Naive thymus-derived CD4-positive, alpha-beta T cell (primary cell): ENCODE measurements at regions not wholly inside any gene's neighbourhood (a gene's known extent, or its start where the extent isn't known, plus 50 kb on each side); places are given as distances from the start of the nearest gene placed in this dataset.

Experiments
- ATAC-seq: fragments of 150-1000 bp; cut with Tn5 transposase; 2 replicates; pipeline ENCODE4 v1.10.0; 2021; ENCODE audit warnings: mild to moderate bottlenecking, moderate library complexity
- CTCF ChIA-PET: fragments of 350-600 bp; sonication (Branson Sonifier 250); formaldehyde crosslinking; loops from one replicate; lab custom pipeline; 2021; ENCODE audit warnings: antibody characterized with exemption; lab: Charles Lee
- POLR2A ChIA-PET: fragments of 350-600 bp; sonication (Branson Sonifier 250); formaldehyde crosslinking; loops from one replicate; lab custom pipeline; 2021; ENCODE audit warnings: antibody characterized with exemption, inconsistent platforms; lab: Charles Lee
- DNase-seq, 9 donors: peaks; one replicate each; pipeline versions ENCODE4 v3.0.0 to v3.0.0-alpha.2; 2020 to 2022; ENCODE audit warnings: mixed read lengths in 1 of 9
- H3K27ac ChIP-seq: one replicate; pipeline ENCODE4 v1.7.0; 2013; ENCODE audit warnings: mild to moderate bottlenecking, low read depth, low read length, moderate library complexity
- H3K27me3 ChIP-seq, 2 donors: one replicate each; pipeline ENCODE4 v1.7.0; 2013; ENCODE audit warnings: low read length in 2 of 2, mild to moderate bottlenecking in 2 of 2, moderate library complexity in 2 of 2; ENCODE audit not compliant: control insufficient read depth in 2 of 2, insufficient read depth in 2 of 2
- H3K36me3 ChIP-seq, 3 experiments: 1 replicate in 2 of 3; 2 replicates in 1 of 3; pipeline ENCODE4 v1.7.0; 2013; ENCODE audit warnings: low read length in 3 of 3, mild to moderate bottlenecking in 3 of 3, moderate library complexity in 1 of 3; ENCODE audit not compliant: insufficient read depth in 3 of 3, control insufficient read depth in 2 of 3
- H3K4me1 ChIP-seq, 2 donors: one replicate each; pipeline ENCODE4 v1.7.0; 2013; ENCODE audit warnings: low read length in 2 of 2, mild to moderate bottlenecking in 2 of 2, moderate library complexity in 1 of 2; ENCODE audit not compliant: control insufficient read depth in 2 of 2, insufficient read depth in 2 of 2
- H3K4me3 ChIP-seq: 2 replicates; pipeline ENCODE4 v1.7.0; 2013; ENCODE audit warnings: mild to moderate bottlenecking, low read length
- H3K9me3 ChIP-seq, 3 experiments: 1 replicate in 2 of 3; 2 replicates in 1 of 3; pipeline ENCODE4 v1.7.0; 2013; ENCODE audit warnings: low read length in 3 of 3; ENCODE audit not compliant: control insufficient read depth in 2 of 3
- H3K27ac Mint-ChIP-seq, 9 donors: one replicate each; pipeline ENCODE4 v1.8.0; 2020 to 2022; ENCODE audit warnings: mixed read lengths in 9 of 9, mild to moderate bottlenecking in 8 of 9, moderate library complexity in 5 of 9, inconsistent platforms in 2 of 9
- H3K27me3 Mint-ChIP-seq, 5 donors: one replicate each; pipeline ENCODE4 v1.8.0; 2021 to 2022; ENCODE audit warnings: mixed read lengths in 5 of 5, mild to moderate bottlenecking in 1 of 5
- H3K36me3 Mint-ChIP-seq, 5 donors: one replicate each; pipeline ENCODE4 v1.8.0; 2020 to 2022; ENCODE audit warnings: mixed read lengths in 5 of 5, mild to moderate bottlenecking in 3 of 5, inconsistent platforms in 1 of 5
- H3K4me1 Mint-ChIP-seq, 7 donors: one replicate each; pipeline ENCODE4 v1.8.0; 2020 to 2022; ENCODE audit warnings: mixed read lengths in 7 of 7, mild to moderate bottlenecking in 3 of 7, inconsistent platforms in 1 of 7
- H3K4me3 Mint-ChIP-seq, 10 donors: one replicate each; pipeline ENCODE4 v1.8.0; 2020 to 2022; ENCODE audit warnings: mild to moderate bottlenecking in 10 of 10, mixed read lengths in 10 of 10, moderate library complexity in 6 of 10, inconsistent platforms in 2 of 10
- H3K9me3 Mint-ChIP-seq, 11 donors: one replicate each; pipeline ENCODE4 v1.8.0; 2020 to 2022; ENCODE audit warnings: mixed read lengths in 11 of 11, mild to moderate bottlenecking in 4 of 11, inconsistent platforms in 1 of 11, moderate library complexity in 1 of 11
- intact Hi-C, 2 donors: fragments of 100-400 bp; cut with micrococcal nuclease; formaldehyde crosslinking; loops; one replicate each; pipeline ENCODE4 v1.15.1; 2023

DNA sequence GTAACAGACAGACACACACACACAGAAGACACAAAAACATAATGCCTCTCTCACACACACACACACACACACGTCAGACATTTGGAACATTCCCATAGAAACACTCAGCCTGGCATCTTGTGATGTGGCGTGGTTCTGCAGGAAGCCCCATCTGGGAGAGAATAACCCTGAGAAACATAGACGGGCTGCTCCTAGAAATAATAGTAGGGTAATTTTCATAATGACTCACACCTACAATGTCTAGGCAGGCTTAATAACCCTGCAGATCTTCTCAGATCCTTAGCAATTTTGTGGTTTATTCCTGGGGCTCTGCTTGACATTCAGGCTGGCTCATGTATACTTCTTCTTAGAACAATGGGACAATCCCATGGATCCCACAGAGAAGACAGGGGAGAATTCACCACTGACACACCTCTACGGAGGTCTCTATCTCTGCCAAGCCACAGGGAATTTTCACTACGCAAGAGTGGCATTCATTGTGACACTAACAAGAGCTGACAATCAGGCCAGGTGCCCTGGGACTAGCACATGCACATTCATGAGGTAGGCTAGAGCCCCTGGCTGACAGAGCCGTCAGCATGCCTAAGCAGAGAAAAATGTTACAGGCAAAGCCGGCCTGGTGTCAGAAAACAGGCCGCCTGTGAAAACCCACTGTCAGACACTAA is 631.5 kb upstream of the TSPY4 start:
- ChIA-PET CTCF (no interaction called here), POLR2A (no interaction called here)
- no peaks in the 10 kb centered on the region for H3K27me3 ChIP-seq
- Mint-ChIP-seq H3K36me3 (no peaks in the 10 kb centered on the region), H3K27me3 (no peaks in the 10 kb centered on the region), H3K4me1 (no peaks in the 10 kb centered on the region), H3K4me3 (no peak overlapping the region), H3K27ac (no peak overlapping the region), H3K9me3 (no peaks in the 10 kb centered on the region)
- intact Hi-C loops, result no loop called here
- no peak overlapping the region for H3K4me3 ChIP-seq
- no peaks in the 10 kb centered on the region for H3K4me1 ChIP-seq
- H3K36me3 ChIP-seq, result no peaks in the 10 kb centered on the region
- no peak overlapping the region for H3K27ac ChIP-seq
- DNase-seq (no peak), ATAC-seq (no peak)
- no peaks in the 10 kb centered on the region for H3K9me3 ChIP-seq

DNA sequence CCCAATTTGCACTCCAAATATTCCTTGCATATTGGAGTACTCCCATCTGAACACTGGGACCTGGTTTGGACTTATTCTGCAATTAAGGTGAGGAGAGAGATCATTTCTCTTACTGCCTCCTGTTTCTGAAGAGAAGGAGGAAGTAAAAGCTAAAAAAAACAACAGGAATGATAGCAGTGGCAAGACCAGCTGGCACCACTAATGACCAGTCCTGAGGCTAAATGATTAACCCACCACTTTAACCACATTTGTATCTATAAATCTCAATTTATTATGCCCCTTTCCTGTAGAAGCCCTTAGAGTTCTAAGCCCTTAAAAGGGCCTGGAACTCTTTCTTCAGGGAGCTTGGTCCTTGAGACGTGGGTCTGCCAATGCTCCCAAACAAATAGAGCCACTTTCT is 625.0 kb upstream of the TSPY4 start:
- ChIA-PET CTCF (no interaction called here), POLR2A (no interaction called here)
- H3K9me3 ChIP-seq, result no peaks in the 10 kb centered on the region
- Mint-ChIP-seq H3K4me1 (no peaks in the 10 kb centered on the region), H3K27me3 (no peaks in the 10 kb centered on the region), H3K9me3 (peaks cover 0 to 2% (median 0%) of the 10 kb centered on the region in 11 donors), H3K36me3 (no peaks in the 10 kb centered on the region), H3K27ac (no peak overlapping the region), H3K4me3 (no peak overlapping the region)
- intact Hi-C loops, result no loop called here
- DNase-seq (no peak), ATAC-seq (no peak)
- H3K4me3 ChIP-seq, result no peak overlapping the region
- no peaks in the 10 kb centered on the region for H3K27me3 ChIP-seq
- H3K27ac ChIP-seq, result no peak overlapping the region
- H3K4me1 ChIP-seq, result no peaks in the 10 kb centered on the region
- H3K36me3 ChIP-seq, result no peaks in the 10 kb centered on the region

DNA sequence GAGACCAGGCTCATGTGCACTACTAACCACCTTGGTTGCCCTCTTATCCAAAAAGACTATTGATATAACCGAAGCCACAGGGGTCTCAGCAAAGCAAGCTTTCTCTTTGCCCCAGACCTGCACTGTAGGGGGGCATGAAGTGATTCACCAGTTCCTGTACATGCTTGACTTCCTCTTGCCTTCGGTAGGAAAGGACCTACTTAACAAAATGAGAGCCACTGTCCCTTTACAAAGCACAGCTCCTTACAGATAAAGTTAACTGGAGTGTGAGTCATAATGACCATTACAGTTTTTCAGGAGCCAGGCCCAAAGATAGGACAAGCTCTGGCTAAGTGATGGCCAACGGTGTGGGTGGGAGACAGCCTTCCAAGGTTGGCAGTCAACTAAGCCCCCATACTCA is 622.0 kb upstream of the TSPY4 start:
- H3K4me1 Mint-ChIP-seq, result no peaks in the 10 kb centered on the region
- Histone ChIP-seq H3K27ac (no peak overlapping the region), H3K27me3 (no peaks in the 10 kb centered on the region), H3K4me3 (no peak overlapping the region), H3K4me1 (no peaks in the 10 kb centered on the region), H3K36me3 (no peaks in the 10 kb centered on the region), H3K9me3 (no peaks in the 10 kb centered on the region)
- H3K27me3 Mint-ChIP-seq, result no peaks in the 10 kb centered on the region
- H3K9me3 Mint-ChIP-seq, result peaks cover 0 to 2% (median 0%) of the 10 kb centered on the region in 11 donors
- no peak overlapping the region for H3K27ac Mint-ChIP-seq
- ChIA-PET CTCF (no interaction called here), POLR2A (no interaction called here)
- ATAC-seq (no peak), DNase-seq (no peak)
- H3K4me3 Mint-ChIP-seq, result no peak overlapping the region
- H3K36me3 Mint-ChIP-seq, result no peaks in the 10 kb centered on the region
- intact Hi-C loops, result no loop called here

DNA sequence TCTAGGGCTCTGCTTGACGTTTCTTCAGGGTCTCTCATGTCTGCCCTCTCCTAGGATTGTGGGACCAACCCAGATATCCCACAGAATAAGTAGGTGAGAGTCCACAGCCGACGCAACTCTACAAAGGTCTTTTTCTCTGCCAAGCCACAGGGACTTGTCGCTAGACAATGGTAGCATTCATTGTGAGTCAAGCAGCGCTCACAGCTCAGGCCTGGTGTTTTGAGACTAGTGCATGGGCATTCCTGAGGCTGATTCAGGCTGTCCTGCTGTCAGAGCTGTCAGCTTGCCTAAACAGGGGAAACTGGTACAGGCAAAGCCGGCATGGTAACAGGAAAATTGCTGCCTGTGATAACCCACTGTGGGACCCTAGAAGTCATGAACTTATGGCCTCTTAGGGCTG is 610.6 kb upstream of the TSPY4 start:
- H3K4me1 Mint-ChIP-seq, result no peaks in the 10 kb centered on the region
- ATAC-seq (no peak), DNase-seq (no peak)
- H3K4me1 ChIP-seq, result no peaks in the 10 kb centered on the region
- H3K36me3 ChIP-seq, result no peaks in the 10 kb centered on the region
- H3K27ac Mint-ChIP-seq, result no peak overlapping the region
- no peak overlapping the region for H3K4me3 ChIP-seq
- intact Hi-C loops, result no loop called here
- H3K27me3 Mint-ChIP-seq, result no peaks in the 10 kb centered on the region
- CTCF ChIA-PET, result no interaction called here
- no peak overlapping the region for H3K4me3 Mint-ChIP-seq
- no peaks in the 10 kb centered on the region for H3K27me3 ChIP-seq
- H3K9me3 Mint-ChIP-seq, result peaks cover 0 to 4% (median 0%) of the 10 kb centered on the region in 11 donors
- no peak overlapping the region for H3K27ac ChIP-seq
- POLR2A ChIA-PET, result no interaction called here
- H3K36me3 Mint-ChIP-seq, result no peaks in the 10 kb centered on the region
- H3K9me3 ChIP-seq, result no peaks in the 10 kb centered on the region

DNA sequence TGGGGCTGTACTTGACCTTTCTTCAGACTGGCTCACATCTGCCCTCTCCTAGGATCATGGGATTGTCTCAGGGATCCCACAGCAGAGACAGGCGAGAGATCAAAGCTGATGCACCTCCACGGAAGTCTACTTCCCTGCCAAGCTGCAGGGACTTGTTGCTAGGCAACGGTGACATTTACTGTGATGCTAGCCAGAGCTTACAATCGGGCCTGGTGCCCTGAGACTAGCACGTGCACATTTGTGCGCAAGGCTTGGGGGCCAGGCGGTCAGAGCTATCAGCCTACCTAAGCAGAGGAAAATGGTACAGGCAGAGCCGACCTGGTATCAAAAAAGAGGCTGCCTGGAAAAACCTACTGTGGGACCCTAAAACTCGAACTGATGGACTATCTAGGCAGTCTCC is 607.3 kb upstream of the TSPY4 start:
- H3K27me3 Mint-ChIP-seq, result no peaks in the 10 kb centered on the region
- intact Hi-C loops, result no loop called here
- CTCF ChIA-PET, result no interaction called here
- no peaks in the 10 kb centered on the region for H3K36me3 ChIP-seq
- peaks cover 0 to 2% (median 0%) of the 10 kb centered on the region in 11 donors for H3K9me3 Mint-ChIP-seq
- POLR2A ChIA-PET, result no interaction called here
- no peak overlapping the region for H3K4me3 ChIP-seq
- no peaks in the 10 kb centered on the region for H3K27me3 ChIP-seq
- H3K9me3 ChIP-seq, result no peaks in the 10 kb centered on the region
- H3K4me1 Mint-ChIP-seq, result no peaks in the 10 kb centered on the region
- no peak overlapping the region for H3K27ac Mint-ChIP-seq
- H3K4me3 Mint-ChIP-seq, result no peak overlapping the region
- no peak overlapping the region for H3K27ac ChIP-seq
- DNase-seq, result no peak
- H3K36me3 Mint-ChIP-seq, result no peaks in the 10 kb centered on the region
- no peak for ATAC-seq
- H3K4me1 ChIP-seq, result no peaks in the 10 kb centered on the region

DNA sequence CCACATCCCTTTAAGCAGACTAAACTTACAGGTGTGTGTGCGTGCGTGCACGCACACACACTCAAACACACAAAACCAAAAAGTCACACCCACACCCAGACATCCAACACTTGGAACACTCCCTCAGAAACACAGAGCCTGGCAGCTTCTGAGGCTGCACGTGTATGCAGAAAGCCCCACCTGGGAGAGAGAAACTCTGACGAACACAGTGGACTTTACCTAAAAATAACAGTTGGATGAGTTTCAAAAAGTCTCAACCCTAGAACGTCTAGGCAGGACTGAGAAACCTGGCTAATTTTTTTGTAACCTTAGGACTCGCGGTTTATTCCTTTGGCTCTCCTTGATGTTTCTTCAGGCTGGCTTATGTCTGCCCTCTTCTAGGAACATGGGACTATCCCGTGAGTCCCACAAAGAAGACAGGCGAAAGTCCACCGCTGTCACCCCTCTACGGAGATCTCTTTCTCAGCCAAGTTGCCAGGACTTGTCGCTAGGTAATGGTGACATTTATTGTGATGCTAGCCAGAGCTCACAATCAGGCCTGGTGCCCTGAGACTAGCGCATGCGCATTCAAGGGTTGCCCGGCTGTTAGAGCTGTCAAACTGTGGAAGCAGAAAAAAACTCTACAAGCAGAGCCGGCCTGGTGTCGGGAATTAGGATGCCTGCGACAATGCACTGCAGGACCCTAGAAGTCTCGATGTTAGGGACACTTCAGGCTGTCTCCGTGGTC is 595.8 kb upstream of the TSPY4 start:
- H3K9me3 Mint-ChIP-seq, result no peaks in the 10 kb centered on the region
- intact Hi-C loops, result no loop called here
- ChIA-PET POLR2A (no interaction called here), CTCF (no interaction called here)
- Histone ChIP-seq H3K27ac (no peak overlapping the region), H3K9me3 (no peaks in the 10 kb centered on the region), H3K4me3 (no peak overlapping the region), H3K27me3 (no peaks in the 10 kb centered on the region), H3K36me3 (no peaks in the 10 kb centered on the region), H3K4me1 (no peaks in the 10 kb centered on the region)
- H3K4me3 Mint-ChIP-seq, result no peak overlapping the region
- ATAC-seq, result no peak
- H3K36me3 Mint-ChIP-seq, result no peaks in the 10 kb centered on the region
- H3K27ac Mint-ChIP-seq, result no peak overlapping the region
- no peaks in the 10 kb centered on the region for H3K4me1 Mint-ChIP-seq
- no peak for DNase-seq
- H3K27me3 Mint-ChIP-seq, result no peaks in the 10 kb centered on the region

DNA sequence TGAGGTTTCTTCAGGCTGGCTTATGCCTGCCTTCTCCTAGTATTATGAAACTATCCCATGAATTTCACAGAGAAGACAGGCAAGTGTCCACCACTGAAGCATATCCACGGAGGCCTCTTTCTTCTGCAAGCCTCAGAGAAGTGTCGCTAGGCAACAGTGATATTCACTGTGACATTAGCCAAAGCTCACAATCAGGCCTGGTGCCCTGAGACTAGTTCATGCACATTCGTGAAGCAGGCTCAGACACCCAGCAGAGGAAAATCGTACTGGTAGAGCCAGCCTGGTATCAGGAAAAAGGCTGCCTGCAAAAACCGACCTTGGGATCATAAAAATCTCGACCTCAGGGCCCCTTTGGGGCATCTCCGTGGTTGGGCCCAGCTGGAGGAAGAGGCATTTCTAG is 573.1 kb upstream of the TSPY4 start:
- Mint-ChIP-seq H3K4me1 (no peaks in the 10 kb centered on the region), H3K4me3 (no peak overlapping the region), H3K36me3 (no peaks in the 10 kb centered on the region), H3K9me3 (no peaks in the 10 kb centered on the region), H3K27ac (no peak overlapping the region), H3K27me3 (peaks cover 0 to 5% (median 0%) of the 10 kb centered on the region in 5 donors)
- POLR2A ChIA-PET, result no interaction called here
- CTCF ChIA-PET, result no interaction called here
- DNase-seq (no peak), ATAC-seq (no peak)
- Histone ChIP-seq H3K27ac (no peak overlapping the region), H3K4me3 (no peak overlapping the region), H3K36me3 (no peaks in the 10 kb centered on the region), H3K27me3 (no peaks in the 10 kb centered on the region), H3K4me1 (no peaks in the 10 kb centered on the region), H3K9me3 (no peaks in the 10 kb centered on the region)
- intact Hi-C loops, result no loop called here
